NCI-H1048 (cell line): ENCODE measurements at regions not wholly inside any gene's neighbourhood (a gene's known extent, or its start where the extent isn't known, plus 50 kb on each side); places are given as distances from the start of the nearest gene placed in this dataset.

Experiments
- DNase-seq: peaks from one replicate; lab custom pipeline; 2025; lab: John Stamatoyannopoulos, UW

DNA sequence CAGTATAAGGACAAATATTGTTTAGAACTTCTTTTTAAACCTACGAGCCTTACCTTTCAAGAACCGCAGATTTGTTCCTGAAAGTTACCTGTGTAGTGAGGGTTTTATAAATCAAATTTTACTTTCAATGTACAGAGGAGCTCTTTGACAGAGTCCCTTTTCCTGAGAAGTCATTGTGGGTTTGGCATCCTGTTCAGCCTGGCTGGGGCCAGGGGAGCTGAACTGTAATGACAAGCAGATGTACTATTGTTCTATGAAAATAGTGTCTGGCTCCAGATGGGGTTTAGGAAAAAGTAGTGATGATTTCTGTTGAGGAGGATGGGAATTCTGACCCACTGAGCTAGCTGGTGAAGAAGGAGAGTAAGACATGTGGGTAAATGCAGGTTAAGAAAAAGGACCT is 196.2 kb upstream of the PGRMC2 start:
- no peak for DNase-seq

DNA sequence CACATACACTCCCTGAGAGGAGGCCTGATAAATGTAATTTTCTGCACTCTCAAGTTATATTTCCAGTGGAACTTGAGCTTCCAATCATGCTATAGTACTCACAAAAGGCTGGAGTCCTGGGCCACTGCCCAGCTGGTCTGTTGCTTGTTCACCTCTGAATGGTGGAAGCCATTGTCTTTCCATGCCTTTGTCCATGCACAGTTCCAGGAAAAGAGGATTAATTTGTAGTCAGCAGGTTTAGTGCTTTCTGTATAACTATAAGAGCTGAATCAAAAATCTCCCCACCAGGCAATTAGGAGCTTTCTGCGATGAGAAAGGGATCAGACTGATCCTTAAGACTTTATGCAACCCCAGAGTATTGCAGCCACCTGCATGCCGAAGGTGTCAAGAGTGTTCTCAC is 195.4 kb upstream of the PGRMC2 start:
- DNase-seq: no peak

DNA sequence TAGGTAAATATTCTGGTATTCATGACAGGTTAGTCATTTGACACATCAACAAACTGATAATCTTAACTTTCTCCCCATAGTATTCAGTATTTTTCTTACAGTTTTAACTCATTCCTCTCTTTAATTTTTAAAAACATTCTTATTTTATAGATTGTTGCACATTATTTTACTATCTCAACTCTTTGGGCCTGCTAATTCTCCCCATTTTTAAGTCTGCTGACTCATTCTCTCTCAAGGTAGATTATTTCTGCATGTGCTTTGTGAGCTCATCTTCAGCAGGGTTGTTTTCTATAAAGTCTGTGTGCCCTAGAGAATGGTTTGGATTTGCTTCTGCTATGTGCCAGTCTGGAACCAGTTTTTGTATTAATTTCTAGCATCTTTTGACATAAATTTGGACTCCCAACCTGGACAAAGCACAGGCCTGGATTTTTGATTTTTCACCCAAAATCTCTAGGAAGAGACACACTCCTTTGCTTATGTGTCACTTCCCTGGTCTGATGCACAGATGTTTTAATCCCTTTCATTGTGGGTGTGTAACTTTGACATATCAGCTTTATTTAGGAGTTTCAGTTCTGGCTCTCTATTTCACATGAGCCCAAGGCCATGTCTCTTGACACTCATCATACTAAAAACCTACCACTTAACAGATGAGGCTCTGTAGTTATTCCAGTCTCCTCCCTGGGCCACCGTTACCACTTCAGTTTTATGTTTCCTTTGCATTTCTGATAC is 194.3 kb upstream of the PGRMC2 start:
- no peak for DNase-seq

DNA sequence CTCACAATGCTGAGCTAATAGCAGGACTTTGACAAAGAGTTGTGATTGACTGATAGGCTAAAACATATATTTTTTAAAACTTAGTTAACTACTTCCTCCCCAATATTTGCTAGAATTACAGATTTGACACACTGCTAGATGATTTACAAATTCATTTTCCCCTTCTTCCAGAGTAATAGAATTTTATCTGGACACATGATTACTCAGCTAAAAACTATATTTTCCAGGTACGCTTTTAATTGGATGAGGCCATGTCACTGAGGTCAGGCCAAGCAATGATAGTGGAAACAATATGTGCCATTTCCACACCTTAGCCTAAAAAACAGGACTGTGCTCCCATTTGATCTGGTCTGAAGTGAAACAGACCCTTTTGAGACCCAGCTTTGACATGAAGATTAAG is 193.3 kb upstream of the PGRMC2 start:
- no peak for DNase-seq

DNA sequence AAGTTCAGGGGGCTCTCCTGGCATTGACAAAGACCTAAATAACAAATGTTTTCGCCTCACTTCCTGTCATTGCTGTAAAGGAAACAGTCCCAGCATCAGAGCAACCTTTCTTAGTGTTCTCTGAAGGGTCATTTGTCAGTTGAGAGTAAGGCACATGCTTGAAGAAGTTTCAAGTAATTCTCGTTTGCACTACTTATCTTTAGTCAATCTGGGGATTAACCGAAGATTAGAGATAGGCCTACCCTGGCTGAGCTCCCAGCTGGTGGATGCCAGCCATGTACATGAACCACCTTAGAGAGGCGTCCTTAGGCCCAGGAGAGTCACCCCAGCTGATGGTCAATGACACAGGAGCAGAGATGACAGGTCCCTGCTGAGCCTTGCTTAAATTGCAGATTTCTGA is 189.9 kb upstream of the PGRMC2 start:
- DNase-seq: no peak

DNA sequence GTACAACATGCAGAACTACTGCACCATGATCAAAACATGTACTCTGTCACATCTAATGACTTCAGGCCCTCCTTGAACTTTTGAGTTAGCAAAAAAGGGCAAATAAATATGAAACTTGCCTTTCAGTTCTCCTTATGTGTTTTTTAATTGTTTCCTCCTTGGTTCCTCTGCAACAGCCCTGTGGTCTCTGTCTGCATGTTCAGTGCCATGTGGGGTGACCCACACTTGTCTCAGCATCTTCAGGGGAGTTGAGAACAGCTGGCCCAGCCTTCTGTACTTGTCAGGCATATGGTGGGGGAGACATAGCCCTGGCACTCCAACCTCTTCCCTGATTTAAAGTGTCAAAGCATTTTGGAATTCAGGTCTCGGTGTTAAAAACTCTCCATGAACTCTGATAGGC is 188.0 kb upstream of the PGRMC2 start:
- no peak for DNase-seq

DNA sequence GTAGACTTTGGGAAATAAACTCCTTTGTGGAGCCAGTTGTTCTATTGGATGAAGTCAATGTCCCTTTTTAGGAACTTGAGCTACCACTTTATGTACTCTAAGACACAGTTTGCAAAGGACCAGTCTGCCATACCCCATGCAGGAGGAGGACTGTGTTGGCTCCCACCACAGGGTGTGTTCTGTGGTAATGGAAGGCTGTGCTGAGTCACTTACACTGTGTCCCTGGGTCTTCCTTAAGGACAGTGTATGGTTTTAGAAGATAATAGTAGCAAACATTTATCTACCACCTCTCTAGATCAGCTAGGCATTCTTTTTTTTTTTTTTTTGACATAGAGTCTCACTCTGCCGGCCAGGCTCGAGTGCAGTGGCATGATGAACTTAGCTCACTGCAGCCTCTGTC is 184.0 kb upstream of the PGRMC2 start:
- no peak for DNase-seq

DNA sequence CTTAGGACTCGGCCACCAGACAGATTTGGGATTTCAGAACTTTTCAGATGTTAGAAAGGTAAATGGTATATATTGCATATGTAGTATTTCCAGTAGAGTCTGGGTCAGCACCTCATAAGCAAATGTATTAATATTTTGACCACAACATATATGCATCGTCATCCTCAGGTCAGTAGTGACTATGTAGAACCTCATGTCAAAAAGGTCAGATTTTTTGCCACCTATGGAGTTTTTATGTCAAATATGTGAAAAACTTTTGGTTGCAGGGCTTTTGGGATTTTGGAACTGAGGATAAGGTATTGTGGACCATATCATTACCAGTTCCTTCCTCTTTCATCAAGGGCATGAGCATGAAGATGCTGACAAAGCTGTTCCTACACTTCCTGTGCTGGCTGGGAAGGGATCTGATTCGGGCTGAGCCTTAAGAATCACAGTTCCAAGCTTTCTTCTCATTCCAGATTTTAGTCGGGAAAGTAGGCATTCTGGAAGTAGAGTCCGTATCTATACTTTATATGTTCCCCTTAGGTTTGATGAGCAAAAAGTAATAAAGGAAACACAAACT is 183.0 kb upstream of the PGRMC2 start:
- no peak for DNase-seq

DNA sequence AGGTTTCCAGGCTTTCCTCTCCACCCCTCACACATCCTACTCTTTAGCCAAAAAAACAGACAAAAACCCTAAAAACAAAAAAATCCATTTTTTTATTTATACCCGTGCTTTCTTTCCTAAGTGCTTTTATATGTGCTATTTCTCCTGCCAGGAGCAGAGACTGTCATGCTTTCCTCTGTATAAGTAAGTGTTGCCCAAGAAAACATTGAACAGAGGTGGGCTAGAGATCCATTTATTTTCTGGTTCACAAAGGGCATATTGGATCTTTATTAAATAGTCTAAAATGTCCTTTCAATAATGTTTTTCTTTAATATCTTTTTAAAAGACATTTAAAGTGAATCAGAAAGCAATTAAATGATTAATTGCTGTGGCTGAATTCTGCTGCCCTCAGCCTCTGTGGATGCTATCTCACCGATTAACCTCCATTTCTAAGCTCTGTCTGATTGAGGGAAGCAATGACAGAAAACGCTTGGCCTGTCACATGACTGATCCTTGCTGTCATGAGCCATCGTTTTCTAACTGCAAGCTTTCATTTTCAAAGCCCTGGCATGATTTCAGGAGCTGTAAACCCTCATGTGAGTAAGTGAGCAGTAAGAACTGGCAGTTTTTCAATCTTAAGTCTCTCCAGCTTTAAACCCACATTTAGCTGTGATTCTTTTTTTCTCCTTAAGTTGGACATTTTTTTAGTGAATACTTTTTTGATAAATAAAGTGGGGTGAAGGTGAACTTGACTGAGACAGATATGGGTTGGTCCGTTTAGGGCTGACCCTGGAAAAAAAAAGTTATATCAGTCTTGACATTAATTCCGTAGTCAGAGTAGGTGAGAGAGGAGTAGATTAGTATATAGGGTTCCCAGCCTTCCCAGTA is 180.7 kb upstream of the PGRMC2 start:
- DNase-seq: no peak

DNA sequence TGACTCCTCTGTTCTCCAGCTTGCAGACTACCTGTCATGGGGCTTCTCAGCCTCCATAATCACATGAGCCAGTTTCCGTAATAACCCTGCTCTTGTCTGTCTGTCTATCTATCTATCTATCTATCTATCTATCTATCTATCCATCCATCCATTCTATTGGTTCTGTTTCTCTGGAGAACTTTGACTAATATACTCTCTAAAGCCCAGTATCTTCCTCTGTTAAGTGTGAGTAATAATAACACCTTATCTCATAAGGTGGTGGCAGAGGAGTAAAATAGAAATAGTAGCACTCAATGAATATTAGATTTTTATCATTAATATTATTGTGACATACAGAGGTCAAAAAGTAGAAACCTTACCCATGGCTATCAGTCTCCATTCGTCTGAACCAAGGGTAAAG is 177.9 kb upstream of the PGRMC2 start:
- DNase-seq: no peak

DNA sequence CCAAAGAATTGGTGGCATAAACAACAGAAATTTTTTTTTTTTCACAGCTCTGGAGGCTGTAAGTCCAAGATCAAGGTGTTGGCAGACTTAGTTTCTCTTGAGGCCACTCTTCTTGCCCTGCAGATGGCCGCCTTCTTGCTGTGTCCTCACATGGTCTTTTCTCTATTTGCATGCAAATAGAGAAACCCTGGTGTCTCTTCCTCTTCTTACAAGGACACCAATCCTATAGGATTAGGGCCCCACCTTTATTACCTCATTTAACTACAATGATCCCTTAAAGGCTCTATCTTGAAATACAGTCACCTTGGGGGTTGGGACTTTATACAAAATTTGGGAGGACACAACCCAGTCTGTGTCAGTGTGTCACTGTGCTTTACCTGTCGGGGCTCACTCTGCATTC is 175.4 kb upstream of the PGRMC2 start:
- no peak for DNase-seq

DNA sequence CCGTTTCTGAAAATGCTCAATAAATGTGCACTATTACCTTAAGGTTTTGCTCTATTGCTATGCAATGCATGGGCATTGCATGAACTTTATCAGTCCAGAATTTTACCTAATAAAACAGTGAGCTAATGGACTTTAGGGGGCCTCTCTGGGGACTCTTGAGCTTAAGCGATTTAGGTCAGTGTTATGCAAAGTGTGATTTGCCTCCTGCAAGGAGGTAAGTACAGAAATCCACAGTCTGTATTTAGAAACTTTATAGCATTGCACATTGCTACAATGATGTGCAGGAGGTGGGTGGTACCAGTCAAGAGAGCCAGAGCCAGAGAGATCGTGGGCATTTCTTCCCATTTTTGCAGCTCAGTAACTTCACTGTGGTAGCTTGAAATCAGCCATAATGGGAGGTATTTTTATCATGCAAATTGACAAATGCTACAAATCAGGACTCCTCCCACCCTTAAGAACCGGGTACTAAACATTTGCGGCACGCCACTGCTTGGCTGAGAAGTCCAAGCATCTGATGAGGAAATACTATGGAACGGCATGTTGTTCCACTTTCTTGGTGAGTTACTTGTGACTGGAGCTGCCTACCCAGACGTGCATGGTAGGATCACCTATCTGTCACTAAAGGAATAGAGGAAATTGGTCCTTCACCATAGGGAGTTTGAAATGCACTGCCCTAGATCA is 174.6 kb upstream of the PGRMC2 start:
- no peak for DNase-seq

DNA sequence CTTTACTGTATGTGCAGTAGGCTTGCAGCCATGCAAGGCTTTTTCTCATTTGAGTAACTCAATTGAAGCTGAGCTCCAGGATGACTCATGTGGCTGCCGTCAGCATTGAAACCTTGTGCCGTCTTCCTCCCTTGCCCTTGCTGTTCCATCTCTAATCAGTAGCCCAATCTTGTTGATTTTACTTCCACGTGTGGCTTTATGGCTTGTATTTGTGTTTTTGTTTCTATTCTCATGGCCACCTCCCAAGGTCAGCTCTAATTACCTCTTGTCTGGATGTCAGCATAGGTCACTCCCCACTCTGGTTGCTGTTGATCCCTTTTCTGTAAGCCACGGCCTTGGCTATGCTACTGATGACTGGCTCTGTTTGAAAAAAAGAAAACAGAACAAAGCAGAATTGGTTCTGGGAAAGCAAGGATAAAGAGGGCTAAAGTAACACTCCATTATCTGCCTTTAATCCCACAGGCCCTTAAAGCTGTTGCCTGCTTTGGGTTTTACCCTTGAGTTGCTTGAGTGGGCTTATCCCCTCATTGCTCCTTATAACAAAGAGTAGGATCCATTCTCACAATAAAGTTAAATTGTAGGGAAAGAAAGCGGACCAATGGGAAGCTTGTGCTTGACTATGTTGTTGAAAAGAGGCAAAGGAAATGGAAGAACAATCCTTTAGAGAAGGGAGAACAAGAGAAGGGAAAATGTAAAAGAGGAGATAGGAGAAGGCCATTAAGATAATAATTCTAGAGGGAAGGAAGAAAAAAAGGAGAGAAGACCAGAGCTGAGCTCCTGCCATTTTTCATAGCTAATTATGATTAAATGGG is 173.9 kb upstream of the PGRMC2 start:
- DNase-seq: no peak

DNA sequence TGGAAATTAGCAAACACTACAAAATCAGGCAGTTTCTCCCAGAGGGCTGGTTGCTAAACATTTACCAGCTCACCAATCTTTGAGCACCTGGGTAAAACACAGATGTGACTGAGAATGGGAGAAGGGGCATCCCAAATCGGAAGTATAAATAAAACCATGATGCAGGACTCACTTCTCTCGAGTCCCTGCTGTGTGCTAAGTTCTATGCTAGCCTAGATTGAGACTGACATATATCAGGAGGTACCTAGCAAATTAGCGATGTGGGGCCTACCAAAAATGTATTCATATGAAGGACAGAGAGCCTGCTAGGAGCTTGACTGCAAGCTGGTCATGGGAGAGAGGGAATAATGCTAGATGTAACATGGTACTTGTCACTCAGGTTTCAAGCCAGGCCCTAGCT is 171.9 kb upstream of the PGRMC2 start:
- DNase-seq: no peak

DNA sequence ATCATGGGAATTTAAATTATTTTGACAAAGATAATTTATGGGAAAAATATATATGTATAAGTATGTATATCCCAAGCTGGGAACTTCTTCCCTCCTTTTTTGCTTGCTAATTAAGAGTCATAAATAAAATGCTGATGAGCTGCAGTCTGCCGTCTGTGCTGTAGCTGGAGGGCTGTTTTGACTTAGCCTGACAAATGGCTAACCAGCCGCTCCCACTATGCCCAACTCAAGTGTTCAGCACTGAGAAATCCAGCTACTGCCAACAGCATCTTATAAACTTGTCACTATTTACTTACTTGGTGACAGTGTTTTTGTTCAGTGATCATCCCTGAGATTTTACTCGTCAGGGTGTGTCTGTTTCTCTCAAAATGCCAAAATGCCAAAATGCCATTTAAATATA is 171.2 kb upstream of the PGRMC2 start:
- no peak for DNase-seq

DNA sequence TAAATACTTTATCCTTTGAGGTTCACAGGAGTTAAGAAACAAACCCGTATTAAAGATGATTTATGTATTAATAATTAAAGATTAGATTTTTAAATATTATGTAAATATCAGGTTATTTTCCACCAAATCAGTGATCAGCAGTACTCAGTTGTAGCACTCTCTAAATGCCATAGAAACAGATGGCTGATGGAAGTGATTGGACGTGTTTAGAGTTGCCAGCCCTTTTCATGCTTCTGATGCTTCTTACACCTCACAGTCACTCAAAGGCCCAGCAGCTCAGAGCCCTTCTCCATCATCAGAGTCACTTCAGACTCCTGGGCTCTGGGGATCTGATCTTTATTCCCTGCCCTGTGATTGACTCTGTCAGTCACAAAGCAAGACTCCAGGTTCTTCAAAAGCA is 170.1 kb upstream of the PGRMC2 start:
- DNase-seq: no peak

DNA sequence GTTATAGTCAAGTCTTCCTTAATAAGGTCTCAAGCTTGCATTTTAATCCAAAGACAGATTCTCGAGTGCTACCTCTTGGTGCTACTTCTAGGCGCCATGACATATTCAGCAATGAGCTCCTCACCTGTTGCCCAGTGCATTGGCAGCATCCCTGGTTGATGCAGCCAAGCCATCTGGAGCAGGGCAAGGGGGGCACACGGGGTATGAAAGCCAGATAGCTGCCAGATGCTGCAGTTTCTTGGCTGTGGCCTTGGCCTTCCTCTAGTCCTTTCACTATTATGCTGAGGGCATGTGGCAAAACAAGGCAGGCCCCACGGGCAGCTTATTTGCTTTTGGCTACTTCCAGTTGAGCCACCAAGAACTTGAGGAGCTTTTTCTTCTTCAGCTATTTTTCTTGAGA is 168.6 kb upstream of the PGRMC2 start:
- no peak for DNase-seq

DNA sequence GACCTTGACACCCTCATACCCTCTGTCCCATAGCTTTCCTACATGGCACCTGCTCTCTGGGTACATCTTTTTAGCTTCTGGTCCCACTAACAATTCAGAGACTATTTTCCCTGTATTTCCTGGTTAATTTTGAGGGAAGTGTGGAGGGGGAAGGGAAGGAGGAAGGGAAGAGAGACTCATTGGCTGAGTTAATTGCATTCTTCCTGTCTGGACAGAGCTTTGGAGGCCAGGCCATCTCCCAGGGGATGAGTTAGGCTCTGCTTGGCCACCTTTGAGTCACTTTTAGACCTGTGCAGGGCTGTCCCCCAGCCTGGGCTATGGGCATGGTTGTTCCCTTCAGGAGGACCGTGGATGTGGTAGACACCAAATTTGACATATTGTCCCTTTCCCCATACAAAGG is 167.9 kb upstream of the PGRMC2 start:
- no peak for DNase-seq

DNA sequence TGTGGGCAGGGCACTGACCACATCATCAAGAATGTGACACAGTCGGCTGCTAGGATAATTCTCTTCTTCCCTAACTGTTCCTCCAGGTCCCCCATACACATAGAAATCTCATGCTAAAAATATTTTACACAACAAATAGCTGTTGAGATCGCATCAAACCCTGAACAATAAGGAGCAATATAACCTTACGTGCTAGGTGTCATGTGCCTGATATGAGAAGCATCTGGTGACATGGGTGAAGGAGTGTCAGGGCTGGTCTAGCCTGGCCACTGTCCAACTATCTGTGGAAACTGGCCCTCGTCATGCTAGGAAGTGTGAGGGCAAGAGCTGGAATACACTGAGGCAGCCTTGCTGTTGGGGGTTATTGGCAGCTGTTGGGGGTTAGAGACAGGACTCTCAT is 167.3 kb upstream of the PGRMC2 start:
- DNase-seq: no peak

DNA sequence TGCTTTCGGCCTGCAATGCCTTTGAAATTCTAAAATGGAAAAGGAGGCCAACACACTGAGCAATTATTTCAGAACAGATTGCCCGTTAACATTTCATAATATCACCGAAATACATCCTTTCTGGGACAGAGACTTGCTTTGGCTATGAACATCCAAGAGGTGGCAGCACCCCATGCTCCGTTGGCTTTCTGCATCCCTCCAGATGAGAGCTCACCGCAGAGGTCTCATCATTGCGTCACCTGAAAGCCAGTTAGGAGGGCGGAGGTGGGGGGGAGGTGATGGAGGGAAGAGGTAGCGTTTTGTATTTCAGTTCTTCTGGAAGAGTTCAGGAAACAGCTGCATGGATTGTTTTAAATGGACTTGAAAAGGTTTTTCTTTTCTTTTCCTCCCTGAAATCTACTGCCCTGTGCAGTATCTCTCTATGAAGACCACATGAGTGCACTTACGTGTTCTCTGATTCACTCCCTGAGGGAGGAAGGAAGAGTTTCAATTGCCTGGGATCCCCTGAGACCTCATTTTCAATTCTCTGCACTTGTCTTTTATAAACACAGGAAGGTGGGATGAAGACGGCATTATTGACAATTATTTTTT is 166.8 kb upstream of the PGRMC2 start:
- peak; percentile 51 for DNase-seq

DNA sequence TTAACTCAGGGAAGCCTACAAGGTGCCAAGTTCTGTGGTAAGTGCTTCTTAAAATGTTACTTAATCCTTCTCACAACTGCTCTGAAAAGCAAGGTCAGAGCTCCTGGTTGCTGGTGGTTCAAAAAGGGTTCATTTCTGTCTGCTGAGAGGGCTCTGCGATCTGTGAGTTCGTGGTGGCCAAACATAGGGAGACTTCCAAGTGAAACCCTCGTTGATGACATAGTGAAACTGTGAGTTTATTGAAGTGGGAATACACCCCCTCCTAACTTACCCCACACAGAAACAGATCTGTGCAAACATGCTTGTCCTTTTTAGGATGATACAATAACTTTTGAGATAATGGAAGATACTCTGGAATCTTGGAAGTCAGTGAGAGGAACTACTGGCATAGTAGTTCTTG is 164.8 kb upstream of the PGRMC2 start:
- no peak for DNase-seq
